MCF 10A (cell line): ENCODE measurements at regions not wholly inside any gene's neighbourhood (a gene's known extent, or its start where the extent isn't known, plus 50 kb on each side); places are given as distances from the start of the nearest gene placed in this dataset.

Experiments used
- BruUV-seq: library from RNA; stranded (reverse); fragments of 400-500 nt; replicated peaks from 2 replicates; lab custom pipeline; 2021; lab: Mats Ljungman, UMichigan
- CTCF ChIA-PET: fragments of 300-600 bp; sonication (Branson Sonifier 250); formaldehyde crosslinking; extraction: SDS; loops from one replicate; lab custom pipeline; 2021; ENCODE audit warnings: antibody characterized with exemption, inconsistent platforms; lab: Yijun Ruan, JAX
- POLR2A ChIA-PET: fragments of 300-600, 350-650 bp; sonication (Branson Sonifier 250); formaldehyde crosslinking; extraction: SDS; loops from one replicate; lab custom pipeline; 2020; ENCODE audit warnings: antibody characterized with exemption, inconsistent platforms; lab: Yijun Ruan, JAX
- DNase-seq: peaks from one replicate; pipeline ENCODE4 v3.0.0-alpha.2; 2018; ENCODE audit not compliant: unreplicated experiment
- H3K27ac Mint-ChIP-seq: one replicate; pipeline ENCODE4 v1.8.0; 2022; ENCODE audit warnings: mild to moderate bottlenecking, low read depth, mixed read lengths; ENCODE audit not compliant: unreplicated experiment
- H3K27me3 Mint-ChIP-seq: one replicate; pipeline ENCODE4 v1.8.0; 2022; ENCODE audit warnings: mixed read lengths; ENCODE audit not compliant: insufficient read depth, unreplicated experiment
- H3K36me3 Mint-ChIP-seq: one replicate; pipeline ENCODE4 v1.8.0; 2022; ENCODE audit warnings: mild to moderate bottlenecking, moderate library complexity, mixed read lengths; ENCODE audit not compliant: insufficient read depth, unreplicated experiment
- H3K4me1 Mint-ChIP-seq: one replicate; pipeline ENCODE4 v1.8.0; 2022; ENCODE audit warnings: mixed read lengths; ENCODE audit not compliant: insufficient read depth, unreplicated experiment
- H3K4me3 Mint-ChIP-seq: one replicate; pipeline ENCODE4 v1.8.0; 2022; ENCODE audit warnings: mild to moderate bottlenecking, moderate library complexity, mixed read lengths; ENCODE audit not compliant: unreplicated experiment
- H3K9me3 Mint-ChIP-seq: one replicate; pipeline ENCODE4 v1.8.0; 2022; ENCODE audit warnings: mixed read lengths; ENCODE audit not compliant: unreplicated experiment
- CTCF ChIP-seq: fragments of 200-600 bp; IDR thresholded peaks from one replicate; pipeline ENCODE4 v1.8.0; 2022; ENCODE audit warnings: antibody characterized with exemption, mild to moderate bottlenecking; ENCODE audit not compliant: unreplicated experiment
- intact Hi-C: fragments of 100-400 bp; cut with micrococcal nuclease; formaldehyde crosslinking; loops from 2 replicates; pipeline ENCODE4 v1.14.1; 2022

- BruUV-seq, result no TSS peak
- ChIA-PET POLR2A (interaction anchor here (1.1 to 1.3 kb wide), 3 partner anchors 16 to 201 kb away, joined by 3 to 4 read pairs (median 3); no protein-coding TSS in a partner anchor), CTCF (interaction anchor here (0.9 kb wide), 1 partner anchor 46 kb away, joined by 3 read pairs; no protein-coding TSS in a partner anchor)
- H3K27ac Mint-ChIP-seq, result peak overlapping the region; percentile 89
- no peaks in the 10 kb centered on the region for H3K9me3 Mint-ChIP-seq
- intact Hi-C loops, result no loop called here
- peaks cover 14% of the 10 kb centered on the region for H3K4me1 Mint-ChIP-seq
- H3K27me3 Mint-ChIP-seq, result no peaks in the 10 kb centered on the region
- H3K4me3 Mint-ChIP-seq, result no peak overlapping the region
- no peak for TF ChIP-seq CTCF
- H3K36me3 Mint-ChIP-seq, result no peaks in the 10 kb centered on the region
- peak; percentile 27 for DNase-seq
Measured at GRCh38 chr1:91120421-91120820, 98.6 kb upstream of the ZNF644 start.

- no TSS peak for BruUV-seq
- H3K27me3 Mint-ChIP-seq, result no peaks in the 10 kb centered on the region
- H3K4me3 Mint-ChIP-seq, result no peak overlapping the region
- DNase-seq, result no peak
- intact Hi-C loops, result no loop called here
- H3K36me3 Mint-ChIP-seq, result no peaks in the 10 kb centered on the region
- H3K4me1 Mint-ChIP-seq, result no peaks in the 10 kb centered on the region
- no peaks in the 10 kb centered on the region for H3K9me3 Mint-ChIP-seq
- H3K27ac Mint-ChIP-seq, result no peak overlapping the region
- CTCF ChIA-PET, result no interaction called here
- POLR2A ChIA-PET, result interaction anchor here (1.5 kb wide), 1 partner anchor 16 kb away, joined by 3 read pairs; no protein-coding TSS in a partner anchor
- TF ChIP-seq CTCF, result no peak
Measured at GRCh38 chr1:91104712-91105111, 82.9 kb upstream of the ZNF644 start.

- no peaks in the 10 kb centered on the region for H3K9me3 Mint-ChIP-seq
- DNase-seq, result no peak
- peaks cover 6% of the 10 kb centered on the region for H3K4me1 Mint-ChIP-seq
- no peak overlapping the region for H3K4me3 Mint-ChIP-seq
- no TSS peak for BruUV-seq
- H3K27me3 Mint-ChIP-seq, result no peaks in the 10 kb centered on the region
- no peak overlapping the region for H3K27ac Mint-ChIP-seq
- H3K36me3 Mint-ChIP-seq, result no peaks in the 10 kb centered on the region
- no peak for TF ChIP-seq CTCF
- intact Hi-C loops, result no loop called here
- CTCF ChIA-PET, result no interaction called here
- POLR2A ChIA-PET, result interaction anchor here (0.6 kb wide), 1 partner anchor 401 kb away, joined by 3 read pairs; no protein-coding TSS in a partner anchor
Measured at GRCh38 chr1:91101328-91101727, 79.5 kb upstream of the ZNF644 start.

- no peaks in the 10 kb centered on the region for H3K36me3 Mint-ChIP-seq
- H3K4me1 Mint-ChIP-seq, result peaks cover 6% of the 10 kb centered on the region
- DNase-seq, result peak; percentile 5
- H3K4me3 Mint-ChIP-seq, result no peak overlapping the region
- no peak for TF ChIP-seq CTCF
- no TSS peak for BruUV-seq
- intact Hi-C loops, result no loop called here
- POLR2A ChIA-PET, result interaction anchor here (0.6 kb wide), 1 partner anchor 261 kb away, joined by 3 read pairs; no protein-coding TSS in a partner anchor
- no peak overlapping the region for H3K27ac Mint-ChIP-seq
- CTCF ChIA-PET, result interaction anchor here (0.7 kb wide), 1 partner anchor 41 kb away, joined by 4 read pairs; no protein-coding TSS in a partner anchor
- peaks cover 9% of the 10 kb centered on the region for H3K27me3 Mint-ChIP-seq
- H3K9me3 Mint-ChIP-seq, result peaks cover 7% of the 10 kb centered on the region
Measured at GRCh38 chr1:91099746-91100621, 78.1 kb upstream of the ZNF644 start.
